CD14-positive monocyte (primary cell): ENCODE measurements at regions not wholly inside any gene's neighbourhood (a gene's known extent, or its start where the extent isn't known, plus 50 kb on each side); places are given as distances from the start of the nearest gene placed in this dataset.

Source experiments
- DNase-seq, 3 donors: peaks; one replicate each; pipeline ENCODE4 v3.0.0-alpha.2; 2011 to 2022
- H2AFZ ChIP-seq: 2 replicates; pipeline ENCODE4 v1.6.0; 2012; ENCODE audit warnings: mild to moderate bottlenecking, low read depth, low read length, inconsistent platforms; ENCODE audit not compliant: insufficient read depth, poor library complexity, severe bottlenecking
- H3K27ac ChIP-seq, 2 donors: 1 replicate in 1 of 2; 2 replicates in 1 of 2; pipeline ENCODE4 v1.5.1; 2012 to 2013; ENCODE audit warnings: low read length in 2 of 2, control low read depth in 1 of 2, inconsistent platforms in 1 of 2, low read depth in 1 of 2, mild to moderate bottlenecking in 1 of 2
- H3K27me3 ChIP-seq, 2 donors: one replicate each; pipeline versions ENCODE4 v1.6.0 to v1.6.1; 2011 to 2013; ENCODE audit warnings: low read length in 2 of 2; ENCODE audit not compliant: control insufficient read depth in 2 of 2, insufficient read depth in 2 of 2
- H3K36me3 ChIP-seq, 2 donors: replicated peaks in 1 of 2; 1 replicate in 1 of 2; 2 replicates in 1 of 2; pipeline versions ENCODE4 v1.5.1 to v1.6.1; 2012 to 2013; ENCODE audit warnings: low read length in 2 of 2, control low read depth in 1 of 2, inconsistent platforms in 1 of 2, mild to moderate bottlenecking in 1 of 2; ENCODE audit not compliant: insufficient read depth in 2 of 2, control insufficient read depth in 1 of 2
- H3K4me1 ChIP-seq, 2 donors: 1 replicate in 1 of 2; 2 replicates in 1 of 2; pipeline versions ENCODE4 v1.5.1 to v1.6.1; 2012 to 2013; ENCODE audit warnings: low read length in 2 of 2, control low read depth in 1 of 2, inconsistent platforms in 1 of 2, mild to moderate bottlenecking in 1 of 2, moderate library complexity in 1 of 2; ENCODE audit not compliant: insufficient read depth in 2 of 2, control insufficient read depth in 1 of 2
- H3K4me2 ChIP-seq: replicated peaks from 2 replicates; pipeline ENCODE3; 2012; ENCODE audit warnings: low read length, moderate library complexity, mild to moderate bottlenecking; ENCODE audit not compliant: poor library complexity, severe bottlenecking; ENCODE audit errors: extremely low read depth
- H3K4me3 ChIP-seq, 3 experiments: fragments of 200-600 bp in 1 of 3; sonication (generic) in 1 of 3; replicated peaks in 1 of 3; 1 replicate in 2 of 3; 2 replicates in 1 of 3; pipeline ENCODE4 v1.5.1; 2011 to 2013; ENCODE audit warnings: low read length in 3 of 3, mild to moderate bottlenecking in 3 of 3, control low read depth in 2 of 3, low read depth in 2 of 3, inconsistent platforms in 1 of 3, moderate library complexity in 1 of 3
- H3K79me2 ChIP-seq: 2 replicates; pipeline ENCODE4 v1.6.0; 2012; ENCODE audit warnings: mild to moderate bottlenecking, control low read depth, inconsistent platforms, low read length, moderate library complexity; ENCODE audit not compliant: insufficient read depth
- H3K9ac ChIP-seq: 2 replicates; pipeline ENCODE4 v1.6.0; 2017; ENCODE audit warnings: low read length, mild to moderate bottlenecking; ENCODE audit not compliant: insufficient read depth, poor library complexity, severe bottlenecking
- H3K9me3 ChIP-seq, 2 donors: replicated peaks in 1 of 2; 1 replicate in 1 of 2; 2 replicates in 1 of 2; pipeline versions ENCODE4 v1.5.1 to v1.6.1; 2012 to 2013; ENCODE audit warnings: low read length in 2 of 2, control low read depth in 1 of 2; ENCODE audit not compliant: control insufficient read depth in 1 of 2, insufficient read depth in 1 of 2
- H4K20me1 ChIP-seq: 2 replicates; pipeline ENCODE4 v1.6.0; 2012; ENCODE audit warnings: mild to moderate bottlenecking, low read length, control low read depth, moderate library complexity; ENCODE audit not compliant: insufficient read depth
- H3K27ac Mint-ChIP-seq, 7 donors: one replicate each; pipeline ENCODE4 v1.8.0; 2020; ENCODE audit warnings: mild to moderate bottlenecking in 7 of 7, mixed read lengths in 7 of 7, moderate library complexity in 6 of 7, inconsistent platforms in 2 of 7
- H3K27me3 Mint-ChIP-seq, 3 donors: one replicate each; pipeline ENCODE4 v1.8.0; 2021 to 2022; ENCODE audit warnings: low read depth in 3 of 3, mild to moderate bottlenecking in 3 of 3, mixed read lengths in 3 of 3, moderate library complexity in 3 of 3, inconsistent platforms in 1 of 3
- H3K36me3 Mint-ChIP-seq, 2 donors: one replicate each; pipeline ENCODE4 v1.8.0; 2020; ENCODE audit warnings: mixed read lengths in 2 of 2, inconsistent platforms in 1 of 2, mild to moderate bottlenecking in 1 of 2
- H3K4me1 Mint-ChIP-seq: one replicate; pipeline ENCODE4 v1.8.0; 2020; ENCODE audit warnings: mild to moderate bottlenecking, mixed read lengths
- H3K4me3 Mint-ChIP-seq, 2 donors: one replicate each; pipeline ENCODE4 v1.8.0; 2020; ENCODE audit warnings: mild to moderate bottlenecking in 2 of 2, mixed read lengths in 2 of 2, moderate library complexity in 1 of 2
- H3K9me3 Mint-ChIP-seq, 7 donors: one replicate each; pipeline ENCODE4 v1.8.0; 2020 to 2022; ENCODE audit warnings: mixed read lengths in 7 of 7, mild to moderate bottlenecking in 6 of 7, moderate library complexity in 6 of 7, inconsistent platforms in 2 of 7
- CTCF ChIP-seq: fragments of 200-600 bp; IDR thresholded peaks from one replicate; pipeline ENCODE4 v1.8.0; 2022; ENCODE audit warnings: antibody characterized with exemption, mild to moderate bottlenecking
- WGBS: methylation state at CpG from one replicate; pipeline ENCODE4 v1.1.5; 2013; ENCODE audit warnings: missing lambda C conversion rate; ENCODE audit not compliant: insufficient coverage; 5-methylcytosine and 5-hydroxymethylcytosine counted together
- intact Hi-C, 2 donors: fragments of 100-400 bp; cut with micrococcal nuclease; formaldehyde crosslinking; loops; one replicate each; pipeline versions ENCODE4 v1.15.0 to v1.15.1; 2023

GRCh38 chr18:29077344-29077743, 900.4 kb upstream of the CDH2 start:
- peaks cover 0 to 2% (median 0%) of the 10 kb centered on the region in 7 donors for H3K9me3 Mint-ChIP-seq
- H3K9ac ChIP-seq = no peak overlapping the region
- no peak overlapping the region for H3K4me3 Mint-ChIP-seq
- no peaks in the 10 kb centered on the region for H3K9me3 ChIP-seq
- WGBS = no CpG with 5 or more reads among the region's 5 CpGs
- H3K36me3 Mint-ChIP-seq = no peaks in the 10 kb centered on the region
- no peaks in the 10 kb centered on the region for H3K4me1 Mint-ChIP-seq
- H3K4me1 ChIP-seq = no peaks in the 10 kb centered on the region
- no peak overlapping the region for H3K27ac Mint-ChIP-seq
- no peak for DNase-seq
- H4K20me1 ChIP-seq = no peaks in the 10 kb centered on the region
- no peaks in the 10 kb centered on the region for H3K27me3 Mint-ChIP-seq
- H3K27me3 ChIP-seq = no peaks in the 10 kb centered on the region
- no peak overlapping the region for H3K27ac ChIP-seq
- no peaks in the 10 kb centered on the region for H3K79me2 ChIP-seq
- no peak overlapping the region for H3K4me2 ChIP-seq
- H3K4me3 ChIP-seq = no peak overlapping the region
- H2AFZ ChIP-seq = no peak overlapping the region
- H3K36me3 ChIP-seq = no peaks in the 10 kb centered on the region
- TF ChIP-seq CTCF = no peak
- intact Hi-C loops = loop anchor here in 1 of 2 donors (10.0 kb wide), 1 partner anchor 57 kb away; no protein-coding TSS in a partner anchor

GRCh38 chr18:29076645-29077044, 899.7 kb upstream of the CDH2 start:
- Histone ChIP-seq H3K4me1 (no peaks in the 10 kb centered on the region), H3K36me3 (no peaks in the 10 kb centered on the region), H4K20me1 (no peaks in the 10 kb centered on the region), H3K27me3 (no peaks in the 10 kb centered on the region), H3K9me3 (no peaks in the 10 kb centered on the region), H3K4me3 (no peak overlapping the region), H2AFZ (no peak overlapping the region), H3K27ac (no peak overlapping the region), H3K9ac (no peak overlapping the region), H3K4me2 (no peak overlapping the region), H3K79me2 (no peaks in the 10 kb centered on the region)
- Mint-ChIP-seq H3K9me3 (peaks cover 0 to 2% (median 0%) of the 10 kb centered on the region in 7 donors), H3K27ac (no peak overlapping the region), H3K4me1 (no peaks in the 10 kb centered on the region), H3K4me3 (no peak overlapping the region), H3K36me3 (no peaks in the 10 kb centered on the region), H3K27me3 (no peaks in the 10 kb centered on the region)
- no peak for DNase-seq
- WGBS = no CpG with 5 or more reads among the region's 2 CpGs
- no peak for TF ChIP-seq CTCF
- intact Hi-C loops = loop anchor here in 1 of 2 donors (10.0 kb wide), 1 partner anchor 58 kb away; no protein-coding TSS in a partner anchor
